ENCODE measurements at regions not wholly inside any gene's neighbourhood (a gene's known extent, or its start where the extent isn't known, plus 50 kb on each side); places are given as distances from the start of the nearest gene placed in this dataset.

GRCh38 chr21:28749536-28749935 is 243.1 kb downstream of the LTN1 start:
- H3K27me3 ChIP-seq (ENCODE audit: control insufficient read depth in 2 of 2, insufficient read depth in 2 of 2, low read length in 2 of 2): no peaks in the 10 kb centered on the region
- dilution Hi-C loops (cut with MboI; ENCODE audit: extremely low pct_ligation_motif_present, low sequenced_read_pairs): no loop called here
- POLR2A ChIA-PET: no interaction called here

More at GRCh38 chr21:28749536-28749935, 243.1 kb downstream of the LTN1 start:
- Histone ChIP-seq H3K79me2 (ENCODE audit: control insufficient read depth, insufficient read depth, low read length) (no peaks in the 10 kb centered on the region), H3K4me2 (ENCODE audit: insufficient read depth, low read length) (no peak overlapping the region), H3K4me3 (replicated peaks in 1 of 3; ENCODE audit: insufficient read depth in 1 of 3, low read depth in 1 of 3, low read length in 3 of 3) (no peak overlapping the region), H3K9me3 (replicated peaks; ENCODE audit: control insufficient read depth, insufficient read depth, low read length) (no peaks in the 10 kb centered on the region), H3K4me1 (ENCODE audit: control insufficient read depth, extremely low read depth, insufficient read depth, low read length) (peaks cover 7% of the 10 kb centered on the region), H2AFZ (ENCODE audit: low read depth, low read length) (no peak overlapping the region), H4K20me1 (replicated peaks; ENCODE audit: control insufficient read depth, extremely low read depth, insufficient read depth, low read length) (no peaks in the 10 kb centered on the region), H3K27ac (ENCODE audit: insufficient read depth, low read depth, low read length) (no peak overlapping the region), H3K36me3 (ENCODE audit: control insufficient read depth in 2 of 2, extremely low read depth in 1 of 2, insufficient read depth in 2 of 2, low read length in 2 of 2) (no peaks in the 10 kb centered on the region), H3K9me1 (replicated peaks; ENCODE audit: control insufficient read depth, extremely low read depth, insufficient read depth, low read length) (no peaks in the 10 kb centered on the region), H3K9ac (replicated peaks; ENCODE audit: extremely low read depth, insufficient read depth, low read length) (no peak overlapping the region)
- CTCF ChIA-PET: no interaction called here
- no peak for FAIRE-seq
- intact Hi-C loops (cut with micrococcal nuclease): loop anchor here (5.0 kb wide), 1 partner anchor 467 kb away; no protein-coding TSS in a partner anchor
- no peak for TF ChIP-seq POLR2A (IDR thresholded peaks at IDR 0.05; ENCODE audit: low read depth, low read length)
- no peak for TF ChIP-seq POLR2AphosphoS5 (IDR thresholded peaks at IDR 0.05; ENCODE audit: insufficient read depth, low read depth, low read length)
- no peak for TF ChIP-seq FOS (IDR thresholded peaks at IDR 0.05; ENCODE audit: borderline replicate concordance, insufficient read depth, low read length)
- TF ChIP-seq GATA2 (IDR thresholded peaks at IDR 0.05; ENCODE audit: insufficient read depth, insufficient read length, low read depth, low read length): no peak
- no peak for TF ChIP-seq CTCF (IDR thresholded peaks at IDR 0.05; ENCODE audit: extremely low read depth in 1 of 2, insufficient read depth in 1 of 2, low read depth in 1 of 2, low read length in 2 of 2)
- TF ChIP-seq JUN (IDR thresholded peaks at IDR 0.05; ENCODE audit: borderline replicate concordance, insufficient read depth, insufficient read length, low read depth): no peak
- TF ChIP-seq MYC (IDR thresholded peaks at IDR 0.05; ENCODE audit: low read depth, low read length): no peak
- TF ChIP-seq MAX (IDR thresholded peaks at IDR 0.05; ENCODE audit: insufficient read depth, insufficient read length): no peak
- TF ChIP-seq EZH2 (IDR thresholded peaks at IDR 0.05; ENCODE audit: borderline replicate concordance, low read depth, low read length, severe bottlenecking): no peak
- DNase-seq (ENCODE audit: low read depth, low spot score): no peak
- BruUV-seq (replicated peaks): no TSS peak
